GM12864 (cell line): ENCODE measurements at regions not wholly inside any gene's neighbourhood (a gene's known extent, or its start where the extent isn't known, plus 50 kb on each side); places are given as distances from the start of the nearest gene placed in this dataset.

Experiments used
- DNase-seq: peaks from one replicate; pipeline ENCODE4 v3.0.0-alpha.2; 2011; ENCODE audit warnings: low read depth
- H3K4me3 ChIP-seq: 2 replicates; pipeline ENCODE4 v1.5.1; 2011; ENCODE audit warnings: mild to moderate bottlenecking, low read depth, low read length, control low read depth
- CTCF ChIP-seq: IDR thresholded peaks from 2 replicates; pipeline ENCODE4 v1.5.1; 2011; ENCODE audit warnings: low read depth, mild to moderate bottlenecking, moderate library complexity, low read length, control low read depth, inconsistent platforms; ENCODE audit errors: missing control alignments

- no peak for DNase-seq
- no peak overlapping the region for H3K4me3 ChIP-seq
- TF ChIP-seq CTCF, result no peak
Observed at GRCh38 chr22:34243023-34243422, 322.7 kb upstream of the LARGE1 start.

- TF ChIP-seq CTCF, result no peak
- no peak overlapping the region for H3K4me3 ChIP-seq
- DNase-seq, result no peak
Observed at GRCh38 chr22:34255042-34255441, 334.8 kb upstream of the LARGE1 start.

- DNase-seq, result no peak
- TF ChIP-seq CTCF, result no peak
Observed at GRCh38 chr22:34278121-34278520, 357.8 kb upstream of the LARGE1 start.

GRCh38 chr22:34281738-34282137 lies 361.5 kb upstream of the LARGE1 start:
- TF ChIP-seq CTCF, result no peak
- H3K4me3 ChIP-seq, result no peak overlapping the region
- no peak for DNase-seq

More at GRCh38 chr22:34278121-34278520, 357.8 kb upstream of the LARGE1 start:
- no peak overlapping the region for H3K4me3 ChIP-seq

GRCh38 chr22:34283844-34284243 lies 363.6 kb upstream of the LARGE1 start:
- no peak for DNase-seq
- H3K4me3 ChIP-seq, result no peak overlapping the region
- no peak for TF ChIP-seq CTCF

- no peak for TF ChIP-seq CTCF
- no peak overlapping the region for H3K4me3 ChIP-seq
- DNase-seq, result no peak
Observed at GRCh38 chr22:34293324-34293723, 373.0 kb upstream of the LARGE1 start.

- no peak for DNase-seq
- TF ChIP-seq CTCF, result no peak
- H3K4me3 ChIP-seq, result no peak overlapping the region
Observed at GRCh38 chr22:34294476-34294875, 374.2 kb upstream of the LARGE1 start.
